ENCODE measurements at regions not wholly inside any gene's neighbourhood (a gene's known extent, or its start where the extent isn't known, plus 50 kb on each side); places are given as distances from the start of the nearest gene placed in this dataset.

DNA sequence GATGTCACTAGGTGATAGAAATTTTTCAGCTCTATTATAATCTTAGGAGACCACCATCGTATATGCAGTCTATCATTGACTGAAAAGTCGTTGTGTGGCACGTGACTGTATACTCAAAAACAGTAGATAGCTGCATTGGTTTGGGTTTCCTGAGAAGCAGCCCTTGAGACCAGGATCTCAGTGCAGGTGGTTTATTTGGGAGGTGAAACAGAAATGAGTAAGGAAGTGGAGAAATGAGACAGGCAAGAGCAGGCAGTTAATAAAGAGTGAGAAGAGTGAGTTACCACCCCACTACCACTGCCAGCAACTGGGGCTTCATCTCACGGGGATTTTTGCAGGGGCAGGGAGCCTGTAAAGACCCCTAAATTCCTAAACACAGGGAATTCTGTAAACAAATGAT, 221.0 kb downstream of the SHQ1 start:
- dilution Hi-C loops (cut with HindIII; ENCODE audit: low sequenced_read_pairs, unreplicated experiment) (no loop called here), intact Hi-C loops (cut with micrococcal nuclease) (no loop called here), in situ Hi-C loops (cut with MboI; ENCODE audit: low sequenced_read_pairs) (no loop called here)
- Histone ChIP-seq H3K4ac (ENCODE audit: low read depth, low read length) (no peak overlapping the region), H3K4me3 (ENCODE audit: insufficient read depth, low read depth, low read length) (no peak overlapping the region), H3K56ac (ENCODE audit: extremely low read depth, insufficient read depth, low read length) (no peak overlapping the region), H2BK5ac (ENCODE audit: low read depth, low read length, poor library complexity, severe bottlenecking) (no peak overlapping the region), H4K8ac (ENCODE audit: low read depth in 2 of 2, low read length in 2 of 2) (no peak overlapping the region), H2AFZ (replicated peaks; ENCODE audit: low read length, poor library complexity) (no peak overlapping the region), H4K20me1 (ENCODE audit: insufficient read depth, low read length) (no peaks in the 10 kb centered on the region), H2BK120ac (ENCODE audit: low read depth, low read length) (no peak overlapping the region), H2BK15ac (ENCODE audit: low read depth, low read length) (no peak overlapping the region), H3K27me3 (ENCODE audit: control insufficient read depth, insufficient read depth, low read length) (peaks cover 5% of the 10 kb centered on the region; the same call in 1 of the 2 replicates), H3K4me1 (ENCODE audit: control insufficient read depth, insufficient read depth, low read length) (no peaks in the 10 kb centered on the region), H3K18ac (ENCODE audit: low read depth, low read length) (no peak overlapping the region), H3K9me1 (ENCODE audit: insufficient read depth, low read length) (no peaks in the 10 kb centered on the region), H3K9me3 (ENCODE audit: control insufficient read depth, insufficient read depth, low read length) (0 out of 2 replicates have a peak, but pooled peaks cover under 1% of the 10 kb centered on the region), H3K4me2 (ENCODE audit: low read depth, low read length) (no peak overlapping the region), H3K23ac (ENCODE audit: low read depth, low read length) (no peak overlapping the region), H3K36me3 (ENCODE audit: control insufficient read depth, insufficient read depth, low read length) (no peaks in the 10 kb centered on the region), H4K5ac (ENCODE audit: low read depth, low read length) (no peak overlapping the region), H2BK20ac (ENCODE audit: low read depth, low read length) (no peak overlapping the region), H2AK5ac (ENCODE audit: low read depth, low read length) (no peak overlapping the region), H4K91ac (ENCODE audit: insufficient read depth, low read depth, low read length) (no peak overlapping the region), H3K9ac (ENCODE audit: low read depth, low read length) (no peak overlapping the region), H3K27ac (ENCODE audit: insufficient read depth, low read length) (no peak overlapping the region), H3K79me1 (ENCODE audit: low read depth in 1 of 2, low read length in 2 of 2) (no peaks in the 10 kb centered on the region), H2AK9ac (replicated peaks; ENCODE audit: low read depth, low read length, poor library complexity) (no peak overlapping the region), H3K14ac (replicated peaks; ENCODE audit: low read depth, low read length) (no peak overlapping the region)
- ChIA-PET POLR2A (ENCODE audit: unreplicated experiment) (no interaction called here), CTCF (no interaction called here)
- ATAC-seq (ENCODE audit: low read depth), result no peak
- no peak for TF ChIP-seq POLR2A (IDR thresholded peaks at IDR 0.05; ENCODE audit: low read depth, low read length)
- TF ChIP-seq MAZ (IDR thresholded peaks at IDR 0.05; ENCODE audit: borderline replicate concordance, low read depth, low read length), result no peak
- TF ChIP-seq NFE2L2 (IDR thresholded peaks at IDR 0.05; ENCODE audit: low read depth, low read length), result no peak
- no peak for TF ChIP-seq BHLHE40 (IDR thresholded peaks at IDR 0.05; ENCODE audit: low read depth, low read length)
- TF ChIP-seq RAD21 (IDR thresholded peaks at IDR 0.05; ENCODE audit: low read length), result no peak
- TF ChIP-seq ELK1 (IDR thresholded peaks at IDR 0.05; ENCODE audit: borderline replicate concordance, low read depth, low read length), result no peak
- BruUV-seq (replicated peaks), result no TSS peak
- WGBS, 2 experiments (ENCODE audit: extremely low coverage in 2 of 2, insufficient read length in 1 of 2), result 76% methylated on average over 2 of the region's 4 CpGs; no CpG with 5 or more reads in 1 of the 2 experiments
- no peak for DNase-seq

All from IMR-90 (cell line).